KOPT-K1 (cell line): ENCODE measurements at regions not wholly inside any gene's neighbourhood (a gene's known extent, or its start where the extent isn't known, plus 50 kb on each side); places are given as distances from the start of the nearest gene placed in this dataset.

ENCODE experiments used
- H3K27ac ChIP-seq: fragments of 200-600 bp; sonication (generic); 2 replicates; pipeline ENCODE4 v1.5.1; 2016; ENCODE audit warnings: antibody characterized with exemption, mild to moderate bottlenecking, low read depth, low read length; ENCODE audit not compliant: poor library complexity, severe bottlenecking
- H3K36me3 ChIP-seq: fragments of 200-600 bp; sonication (generic); 2 replicates; pipeline ENCODE4 v1.5.1; 2017; ENCODE audit warnings: antibody characterized with exemption, mild to moderate bottlenecking, low read length, moderate library complexity; ENCODE audit not compliant: insufficient read depth
- H3K9me3 ChIP-seq: fragments of 200-600 bp; sonication (generic); 2 replicates; pipeline ENCODE4 v1.5.1; 2017; ENCODE audit warnings: antibody characterized with exemption, low read length, mild to moderate bottlenecking; ENCODE audit not compliant: insufficient read depth, poor library complexity, severe bottlenecking

- Histone ChIP-seq H3K36me3 (no peaks in the 10 kb centered on the region), H3K27ac (no peak overlapping the region), H3K9me3 (no peaks in the 10 kb centered on the region)
Observed at GRCh38 chr3:72353236-72354128, 494.8 kb downstream of the SHQ1 start.

DNA sequence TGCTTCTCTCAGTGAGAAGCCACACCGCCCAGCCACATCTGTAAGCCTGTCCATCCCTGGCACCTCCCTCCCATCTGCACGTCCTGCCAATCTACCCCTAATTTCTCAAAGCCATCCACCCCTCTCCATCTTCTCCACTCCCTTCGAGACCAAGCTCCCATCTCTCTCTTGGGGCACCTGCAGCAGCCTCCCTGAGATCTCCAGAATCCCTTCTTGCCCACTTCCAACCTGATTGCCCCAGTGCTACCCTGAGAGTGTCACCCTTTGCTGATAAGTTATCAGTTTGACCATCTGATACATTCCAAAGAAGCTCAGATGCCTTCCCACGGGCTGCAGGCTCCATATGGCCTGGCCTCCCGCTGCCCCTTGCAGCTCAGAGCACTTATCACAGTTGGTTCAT is 496.1 kb downstream of the SHQ1 start:
- Histone ChIP-seq H3K9me3 (no peaks in the 10 kb centered on the region), H3K36me3 (no peaks in the 10 kb centered on the region), H3K27ac (no peak overlapping the region)

DNA sequence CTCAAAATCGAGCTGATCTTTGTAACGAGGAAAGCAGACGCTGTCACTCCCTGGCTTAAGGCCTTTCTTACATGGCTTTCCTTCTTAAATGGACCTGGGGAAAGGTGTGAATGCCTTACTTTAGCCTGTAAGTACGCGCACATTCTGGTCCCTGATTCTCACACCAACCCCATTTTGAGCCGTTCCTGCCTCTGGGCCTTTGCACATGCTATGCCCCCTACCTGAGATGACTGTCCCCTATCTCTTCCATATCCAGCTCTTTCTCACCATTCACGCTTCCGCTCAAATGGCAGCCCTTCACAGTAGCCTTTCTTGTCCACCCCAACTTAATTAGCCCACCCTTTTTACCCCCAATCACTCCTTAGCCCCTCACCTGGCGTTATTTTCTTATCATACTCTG is 496.7 kb downstream of the SHQ1 start:
- Histone ChIP-seq H3K9me3 (no peaks in the 10 kb centered on the region), H3K36me3 (no peaks in the 10 kb centered on the region), H3K27ac (no peak overlapping the region)

GRCh38 chr3:72350761-72351505 is 497.3 kb downstream of the SHQ1 start:
- no peak overlapping the region for H3K27ac ChIP-seq
- H3K9me3 ChIP-seq = no peaks in the 10 kb centered on the region
- H3K36me3 ChIP-seq = no peaks in the 10 kb centered on the region

DNA sequence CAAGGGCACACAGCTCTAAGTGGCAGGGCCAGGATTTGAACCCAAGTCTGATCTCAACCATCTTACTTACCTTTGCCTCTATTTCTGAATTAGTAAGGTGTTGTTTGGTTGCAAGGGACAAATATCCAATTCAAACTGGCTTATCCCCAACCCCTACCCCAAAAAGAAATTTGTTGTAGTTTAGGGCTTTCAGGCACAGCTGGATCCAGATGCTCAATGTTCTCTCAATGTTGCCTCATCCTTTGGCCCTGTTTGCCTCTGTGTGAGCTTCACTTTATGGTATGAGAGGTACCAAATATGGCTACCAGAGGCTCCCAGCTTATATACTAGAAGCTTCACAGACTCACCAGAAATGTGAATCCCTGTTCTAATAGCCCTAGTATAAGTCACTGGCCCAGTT is 499.9 kb downstream of the SHQ1 start:
- H3K27ac ChIP-seq = no peak overlapping the region
- H3K9me3 ChIP-seq = no peaks in the 10 kb centered on the region
- H3K36me3 ChIP-seq = no peaks in the 10 kb centered on the region

GRCh38 chr3:72347819-72348319 is 500.4 kb downstream of the SHQ1 start:
- no peaks in the 10 kb centered on the region for H3K36me3 ChIP-seq
- no peaks in the 10 kb centered on the region for H3K9me3 ChIP-seq
- H3K27ac ChIP-seq = no peak overlapping the region

- no peaks in the 10 kb centered on the region for H3K36me3 ChIP-seq
- H3K27ac ChIP-seq = no peak overlapping the region
- H3K9me3 ChIP-seq = no peaks in the 10 kb centered on the region
Observed at GRCh38 chr3:72346526-72346926, 501.7 kb downstream of the SHQ1 start.

DNA sequence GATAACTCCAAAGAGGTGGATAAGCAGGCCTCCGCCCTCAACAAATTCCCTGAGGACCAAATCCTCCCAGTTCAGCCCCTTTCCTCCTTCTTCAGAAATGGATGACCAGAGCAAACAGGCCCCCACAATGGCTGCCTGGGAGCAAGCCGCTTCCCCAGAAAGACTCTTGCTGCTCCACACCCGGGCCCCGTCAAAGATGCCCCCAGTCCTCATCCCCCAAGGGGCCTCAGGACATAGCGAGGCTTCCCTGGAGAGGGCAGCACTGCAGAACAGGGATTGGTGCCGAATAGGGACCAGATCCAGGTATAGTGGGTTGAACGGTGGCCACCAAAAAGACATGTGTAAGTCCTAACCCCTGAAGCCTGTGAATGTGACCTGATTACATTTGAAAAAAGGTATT is 502.3 kb downstream of the SHQ1 start:
- H3K36me3 ChIP-seq = no peaks in the 10 kb centered on the region

GRCh38 chr3:72345237-72345878 is 502.9 kb downstream of the SHQ1 start:
- H3K36me3 ChIP-seq = no peaks in the 10 kb centered on the region
- no peak overlapping the region for H3K27ac ChIP-seq

More for the DNA sequence above, 502.3 kb downstream of the SHQ1 start:
- Histone ChIP-seq H3K27ac (no peak overlapping the region), H3K9me3 (no peaks in the 10 kb centered on the region)

DNA sequence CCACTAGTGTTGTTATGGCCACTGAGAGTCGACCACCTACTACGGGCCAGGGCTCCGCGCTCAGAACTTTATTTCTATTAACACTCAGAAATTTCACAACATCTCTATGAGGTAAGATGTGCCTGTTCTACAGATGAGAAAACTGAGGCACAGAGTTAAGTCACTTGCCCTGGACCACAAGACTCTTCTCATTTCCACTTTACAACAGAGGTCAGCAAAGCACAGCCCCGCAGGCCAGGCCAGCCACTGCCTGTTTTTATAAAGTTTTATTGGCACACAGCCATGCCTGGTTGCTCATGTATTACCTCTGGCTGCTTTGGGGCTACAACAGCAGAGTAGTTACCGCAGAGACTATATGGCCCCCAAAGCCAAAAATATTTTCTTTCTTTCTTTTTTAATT is 503.6 kb downstream of the SHQ1 start:
- Histone ChIP-seq H3K36me3 (no peaks in the 10 kb centered on the region), H3K27ac (no peak overlapping the region), H3K9me3 (no peaks in the 10 kb centered on the region)

More at GRCh38 chr3:72345237-72345878, 502.9 kb downstream of the SHQ1 start:
- no peaks in the 10 kb centered on the region for H3K9me3 ChIP-seq

GRCh38 chr3:72344236-72344635 is 504.0 kb downstream of the SHQ1 start:
- H3K27ac ChIP-seq = no peak overlapping the region
- H3K36me3 ChIP-seq = no peaks in the 10 kb centered on the region
- no peaks in the 10 kb centered on the region for H3K9me3 ChIP-seq

- Histone ChIP-seq H3K36me3 (no peaks in the 10 kb centered on the region), H3K27ac (no peak overlapping the region), H3K9me3 (no peaks in the 10 kb centered on the region)
Observed at GRCh38 chr3:72343078-72343477, 505.2 kb downstream of the SHQ1 start.

GRCh38 chr3:72342450-72342849 is 505.8 kb downstream of the SHQ1 start:
- Histone ChIP-seq H3K27ac (no peak overlapping the region), H3K9me3 (no peaks in the 10 kb centered on the region), H3K36me3 (no peaks in the 10 kb centered on the region)

GRCh38 chr3:72341920-72342319 is 506.3 kb downstream of the SHQ1 start:
- Histone ChIP-seq H3K36me3 (no peaks in the 10 kb centered on the region), H3K27ac (no peak overlapping the region), H3K9me3 (no peaks in the 10 kb centered on the region)

- Histone ChIP-seq H3K27ac (no peak overlapping the region), H3K36me3 (no peaks in the 10 kb centered on the region), H3K9me3 (no peaks in the 10 kb centered on the region)
Observed at GRCh38 chr3:72341380-72341770, 506.9 kb downstream of the SHQ1 start.
